Osteocyte (in vitro differentiated cells): ENCODE measurements at regions not wholly inside any gene's neighbourhood (a gene's known extent, or its start where the extent isn't known, plus 50 kb on each side); places are given as distances from the start of the nearest gene placed in this dataset.

Source experiments
- DNase-seq: peaks from one replicate; pipeline ENCODE4 v3.0.0; 2021; ENCODE audit warnings: mixed read lengths; ENCODE audit not compliant: unreplicated experiment; ENCODE audit errors: extremely low spot score
- H3K27ac Mint-ChIP-seq: one replicate; pipeline ENCODE4 v1.8.0; 2021; ENCODE audit warnings: mild to moderate bottlenecking, mixed read lengths; ENCODE audit not compliant: unreplicated experiment
- H3K27me3 Mint-ChIP-seq: one replicate; pipeline ENCODE4 v1.8.0; 2021; ENCODE audit warnings: mixed read lengths; ENCODE audit not compliant: unreplicated experiment
- H3K36me3 Mint-ChIP-seq: one replicate; pipeline ENCODE4 v1.8.0; 2021; ENCODE audit warnings: mixed read lengths; ENCODE audit not compliant: unreplicated experiment
- H3K4me1 Mint-ChIP-seq: one replicate; pipeline ENCODE4 v1.8.0; 2021; ENCODE audit warnings: mixed read lengths; ENCODE audit not compliant: unreplicated experiment
- H3K4me3 Mint-ChIP-seq: one replicate; pipeline ENCODE4 v1.8.0; 2021; ENCODE audit warnings: mild to moderate bottlenecking, moderate library complexity, mixed read lengths; ENCODE audit not compliant: unreplicated experiment
- H3K9me3 Mint-ChIP-seq: one replicate; pipeline ENCODE4 v1.8.0; 2021; ENCODE audit warnings: mixed read lengths; ENCODE audit not compliant: unreplicated experiment
- TF ChIP-seq, protein P1 (sequence below): fragments of 200-600 bp; sonication (generic); IDR thresholded peaks from 2 replicates; pipeline ENCODE4 v1.5.0; 2021; ENCODE audit warnings: antibody characterized with exemption, mild to moderate bottlenecking, moderate library complexity

DNA sequence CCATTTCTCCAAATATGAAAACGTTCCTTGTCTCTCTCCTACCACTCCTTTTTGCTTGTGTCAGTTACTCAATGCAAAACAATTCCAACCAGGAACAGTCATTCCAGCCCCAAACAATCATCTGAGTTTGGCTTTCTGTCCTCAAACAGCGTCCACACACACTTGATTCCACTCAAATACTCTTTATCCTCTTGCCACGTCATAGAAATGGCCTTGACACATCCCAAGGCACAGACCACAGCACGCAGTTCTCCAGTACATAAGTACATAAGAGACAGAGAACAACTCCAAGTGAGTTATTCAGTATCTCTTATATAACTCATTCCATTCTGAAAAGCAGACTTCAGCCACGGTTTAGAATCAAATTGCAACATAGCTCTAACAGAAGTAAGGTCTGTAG, 299.2 kb downstream of the RPS29 start:
- Mint-ChIP-seq H3K4me3 (no peak overlapping the region), H3K4me1 (no peaks in the 10 kb centered on the region), H3K27ac (no peak overlapping the region), H3K9me3 (no peaks in the 10 kb centered on the region), H3K36me3 (no peaks in the 10 kb centered on the region), H3K27me3 (no peaks in the 10 kb centered on the region)
- DNase-seq: no peak
- TF ChIP-seq, protein P1, sequence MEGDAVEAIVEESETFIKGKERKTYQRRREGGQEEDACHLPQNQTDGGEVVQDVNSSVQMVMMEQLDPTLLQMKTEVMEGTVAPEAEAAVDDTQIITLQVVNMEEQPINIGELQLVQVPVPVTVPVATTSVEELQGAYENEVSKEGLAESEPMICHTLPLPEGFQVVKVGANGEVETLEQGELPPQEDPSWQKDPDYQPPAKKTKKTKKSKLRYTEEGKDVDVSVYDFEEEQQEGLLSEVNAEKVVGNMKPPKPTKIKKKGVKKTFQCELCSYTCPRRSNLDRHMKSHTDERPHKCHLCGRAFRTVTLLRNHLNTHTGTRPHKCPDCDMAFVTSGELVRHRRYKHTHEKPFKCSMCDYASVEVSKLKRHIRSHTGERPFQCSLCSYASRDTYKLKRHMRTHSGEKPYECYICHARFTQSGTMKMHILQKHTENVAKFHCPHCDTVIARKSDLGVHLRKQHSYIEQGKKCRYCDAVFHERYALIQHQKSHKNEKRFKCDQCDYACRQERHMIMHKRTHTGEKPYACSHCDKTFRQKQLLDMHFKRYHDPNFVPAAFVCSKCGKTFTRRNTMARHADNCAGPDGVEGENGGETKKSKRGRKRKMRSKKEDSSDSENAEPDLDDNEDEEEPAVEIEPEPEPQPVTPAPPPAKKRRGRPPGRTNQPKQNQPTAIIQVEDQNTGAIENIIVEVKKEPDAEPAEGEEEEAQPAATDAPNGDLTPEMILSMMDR: no peak

DNA sequence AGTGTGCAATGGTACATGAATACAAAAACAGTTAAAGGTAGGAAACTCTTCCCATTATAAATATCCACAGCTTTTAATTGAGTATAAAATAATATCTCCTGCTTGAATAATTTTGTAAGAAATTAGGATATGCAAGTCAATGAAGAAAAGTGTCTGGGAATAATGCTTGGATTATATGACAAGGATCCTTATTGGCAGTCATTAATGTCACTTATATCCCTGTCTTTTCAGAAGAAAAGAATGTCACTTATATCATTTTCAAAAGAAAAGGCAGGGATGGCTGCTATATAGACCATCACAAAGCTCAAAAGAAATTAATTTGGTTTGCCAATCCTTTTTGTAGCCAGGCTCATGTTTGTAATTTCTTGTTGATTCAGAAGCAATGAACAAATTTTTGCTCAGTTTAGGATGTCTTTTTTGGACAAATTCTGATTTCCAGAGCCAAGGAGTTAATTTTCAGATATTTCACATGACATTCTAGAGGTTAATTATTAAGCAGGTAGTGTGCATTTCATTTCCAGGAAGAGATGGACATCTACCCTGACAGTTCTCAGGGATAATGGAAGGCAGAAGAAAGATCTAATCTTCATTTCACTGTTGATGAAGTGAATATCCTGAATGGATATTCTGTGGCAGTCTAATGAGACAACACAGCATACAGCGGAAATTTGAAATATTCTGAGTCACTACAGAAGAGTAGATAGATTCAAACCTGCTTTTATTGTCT, 299.8 kb downstream of the RPS29 start:
- TF ChIP-seq, protein P1: no peak
- Mint-ChIP-seq H3K27me3 (no peaks in the 10 kb centered on the region), H3K4me1 (no peaks in the 10 kb centered on the region)

DNA sequence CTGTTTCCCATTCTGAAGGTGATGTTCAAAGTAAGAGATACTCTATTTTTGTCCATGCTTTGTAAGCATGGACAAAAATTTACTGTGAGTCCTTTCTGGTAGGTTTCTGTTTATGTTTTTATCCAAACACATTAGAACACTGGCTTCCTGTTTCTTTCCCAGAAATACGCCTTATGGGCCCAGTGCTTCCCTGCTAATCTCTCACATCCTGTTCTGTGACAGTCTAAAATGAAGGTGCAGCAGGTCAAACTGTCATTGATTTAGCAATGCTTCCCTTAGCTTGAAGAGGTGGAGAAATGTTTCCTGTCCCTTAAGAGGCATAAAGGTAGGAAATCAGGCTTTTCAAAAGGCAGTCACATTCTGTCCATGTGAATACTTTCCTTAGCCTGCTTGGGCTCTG, 305.6 kb downstream of the RPS29 start:
- H3K27me3 Mint-ChIP-seq: no peaks in the 10 kb centered on the region
- DNase-seq: no peak
- no peaks in the 10 kb centered on the region for H3K4me1 Mint-ChIP-seq
- H3K36me3 Mint-ChIP-seq: no peaks in the 10 kb centered on the region
- H3K4me3 Mint-ChIP-seq: no peak overlapping the region
- H3K9me3 Mint-ChIP-seq: no peaks in the 10 kb centered on the region
- TF ChIP-seq, protein P1: no peak
- H3K27ac Mint-ChIP-seq: no peak overlapping the region

More for the DNA sequence above, 299.8 kb downstream of the RPS29 start:
- no peak overlapping the region for H3K4me3 Mint-ChIP-seq
- H3K27ac Mint-ChIP-seq: no peak overlapping the region
- no peak for DNase-seq
- H3K36me3 Mint-ChIP-seq: no peaks in the 10 kb centered on the region
- H3K9me3 Mint-ChIP-seq: no peaks in the 10 kb centered on the region

DNA sequence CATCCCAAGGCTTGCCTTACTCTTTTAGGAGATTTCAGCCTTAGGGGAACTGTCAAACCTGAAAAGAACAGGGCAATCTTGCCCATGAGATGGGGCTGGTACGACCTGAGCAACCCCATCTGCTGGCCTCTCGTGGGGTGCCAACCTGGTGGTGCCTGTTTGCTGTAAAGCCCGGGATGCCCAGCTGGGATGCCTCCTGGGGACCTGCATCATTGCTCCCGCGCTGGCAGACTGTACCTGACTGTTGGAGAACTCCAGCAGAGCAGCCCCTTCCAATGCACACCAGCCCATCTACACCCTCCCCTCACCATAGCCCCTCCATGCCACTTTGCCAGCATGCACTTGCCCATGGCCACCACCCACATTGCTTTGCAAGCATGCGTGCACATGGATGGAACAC, 335.7 kb downstream of the RPS29 start:
- H3K4me1 Mint-ChIP-seq: no peaks in the 10 kb centered on the region
- H3K4me3 Mint-ChIP-seq: no peak overlapping the region
- no peak for DNase-seq
- H3K27me3 Mint-ChIP-seq: no peaks in the 10 kb centered on the region
- TF ChIP-seq, protein P1: no peak
- H3K36me3 Mint-ChIP-seq: no peaks in the 10 kb centered on the region
- peaks cover 12% of the 10 kb centered on the region for H3K9me3 Mint-ChIP-seq
- H3K27ac Mint-ChIP-seq: no peak overlapping the region

DNA sequence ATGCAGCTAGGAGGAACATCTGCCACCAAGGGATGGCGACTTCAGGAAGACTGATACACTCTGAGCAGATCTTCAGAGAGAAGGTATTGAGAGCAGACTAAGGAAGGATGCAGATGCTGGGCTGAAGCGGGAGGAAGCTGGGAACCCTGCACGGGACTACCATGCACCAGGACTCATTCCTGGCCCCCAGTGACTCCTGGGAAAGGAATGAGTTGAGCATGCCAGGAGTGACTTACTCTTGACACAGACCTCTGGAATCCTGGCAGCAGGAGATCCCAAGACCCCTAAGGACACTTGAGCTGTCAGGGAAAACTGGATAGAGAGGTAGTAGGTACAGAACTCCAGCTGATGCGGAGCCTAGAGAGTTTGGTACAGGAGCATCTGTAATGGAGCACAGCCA, 336.1 kb downstream of the RPS29 start:
- no peak for DNase-seq
- H3K27ac Mint-ChIP-seq: no peak overlapping the region
- no peak overlapping the region for H3K4me3 Mint-ChIP-seq
- H3K4me1 Mint-ChIP-seq: no peaks in the 10 kb centered on the region
- TF ChIP-seq, protein P1: no peak
- peaks cover 12% of the 10 kb centered on the region for H3K9me3 Mint-ChIP-seq
- H3K36me3 Mint-ChIP-seq: no peaks in the 10 kb centered on the region
- H3K27me3 Mint-ChIP-seq: no peaks in the 10 kb centered on the region
